ENCODE measurements at regions not wholly inside any gene's neighbourhood (a gene's known extent, or its start where the extent isn't known, plus 50 kb on each side); places are given as distances from the start of the nearest gene placed in this dataset.
A peak's percentile ranks its signal among the peaks of the same experiment; 100 is the strongest.

- peak overlapping the region; percentile 65 for H3K27ac ChIP-seq (ENCODE audit: poor library complexity, severe bottlenecking)
- peaks cover 14% of the 10 kb centered on the region for H3K4me1 ChIP-seq (ENCODE audit: insufficient read depth, poor library complexity, severe bottlenecking)
- peak; percentile 91 for ATAC-seq (ENCODE audit: low read depth)
- H3K36me3 ChIP-seq (ENCODE audit: low read depth) = no peaks in the 10 kb centered on the region
- H3K4me3 ChIP-seq (ENCODE audit: severe bottlenecking) = no peak overlapping the region
- no peaks in the 10 kb centered on the region for H3K9me3 ChIP-seq (ENCODE audit: severe bottlenecking)
- TF ChIP-seq CTCF (IDR thresholded peaks at IDR 0.05; ENCODE audit: poor library complexity, severe bottlenecking) = no peak
- DNase-seq (ENCODE audit: low spot score) = no peak
- no peaks in the 10 kb centered on the region for H3K27me3 ChIP-seq (ENCODE audit: insufficient read depth, poor library complexity, severe bottlenecking)
These were observed 168.8 kb upstream of the B3GALT2 start for GRCh38 chr1:193355178-193355577.

GRCh38 chr1:193348769-193349535 is 162.5 kb upstream of the B3GALT2 start:
- H3K27ac ChIP-seq (ENCODE audit: poor library complexity, severe bottlenecking) = no peak overlapping the region
- H3K27me3 ChIP-seq (ENCODE audit: insufficient read depth, poor library complexity, severe bottlenecking) = no peaks in the 10 kb centered on the region
- no peaks in the 10 kb centered on the region for H3K9me3 ChIP-seq (ENCODE audit: severe bottlenecking)
- no peaks in the 10 kb centered on the region for H3K4me1 ChIP-seq (ENCODE audit: insufficient read depth, poor library complexity, severe bottlenecking)
- no peaks in the 10 kb centered on the region for H3K36me3 ChIP-seq (ENCODE audit: low read depth)
- ATAC-seq (ENCODE audit: low read depth) = no peak
- no peak for TF ChIP-seq CTCF (IDR thresholded peaks at IDR 0.05; ENCODE audit: poor library complexity, severe bottlenecking)
- no peak for DNase-seq (ENCODE audit: low spot score)
- no peak overlapping the region for H3K4me3 ChIP-seq (ENCODE audit: severe bottlenecking)

- H3K4me3 ChIP-seq (ENCODE audit: severe bottlenecking) = no peak overlapping the region
- TF ChIP-seq CTCF (IDR thresholded peaks at IDR 0.05; ENCODE audit: poor library complexity, severe bottlenecking) = no peak
- ATAC-seq (ENCODE audit: low read depth) (no peak), DNase-seq (ENCODE audit: low spot score) (no peak)
- H3K36me3 ChIP-seq (ENCODE audit: low read depth) = no peaks in the 10 kb centered on the region
- H3K4me1 ChIP-seq (ENCODE audit: insufficient read depth, poor library complexity, severe bottlenecking) = no peaks in the 10 kb centered on the region
- no peak overlapping the region for H3K27ac ChIP-seq (ENCODE audit: poor library complexity, severe bottlenecking)
- no peaks in the 10 kb centered on the region for H3K9me3 ChIP-seq (ENCODE audit: severe bottlenecking)
- H3K27me3 ChIP-seq (ENCODE audit: insufficient read depth, poor library complexity, severe bottlenecking) = no peaks in the 10 kb centered on the region
These were observed 161.8 kb upstream of the B3GALT2 start for GRCh38 chr1:193348091-193348768.

GRCh38 chr1:193346085-193346484 is 159.7 kb upstream of the B3GALT2 start:
- no peaks in the 10 kb centered on the region for H3K27me3 ChIP-seq (ENCODE audit: insufficient read depth, poor library complexity, severe bottlenecking)
- no peak for TF ChIP-seq CTCF (IDR thresholded peaks at IDR 0.05; ENCODE audit: poor library complexity, severe bottlenecking)
- H3K4me3 ChIP-seq (ENCODE audit: severe bottlenecking) = no peak overlapping the region
- no peak overlapping the region for H3K27ac ChIP-seq (ENCODE audit: poor library complexity, severe bottlenecking)
- H3K9me3 ChIP-seq (ENCODE audit: severe bottlenecking) = no peaks in the 10 kb centered on the region
- no peak for ATAC-seq (ENCODE audit: low read depth)
- H3K36me3 ChIP-seq (ENCODE audit: low read depth) = no peaks in the 10 kb centered on the region
- H3K4me1 ChIP-seq (ENCODE audit: insufficient read depth, poor library complexity, severe bottlenecking) = no peaks in the 10 kb centered on the region
- DNase-seq (ENCODE audit: low spot score) = no peak

GRCh38 chr1:193342811-193343210 is 156.4 kb upstream of the B3GALT2 start:
- ATAC-seq (ENCODE audit: low read depth) = no peak
- Histone ChIP-seq H3K36me3 (ENCODE audit: low read depth) (no peaks in the 10 kb centered on the region), H3K4me3 (ENCODE audit: severe bottlenecking) (no peak overlapping the region), H3K27ac (ENCODE audit: poor library complexity, severe bottlenecking) (no peak overlapping the region), H3K4me1 (ENCODE audit: insufficient read depth, poor library complexity, severe bottlenecking) (no peaks in the 10 kb centered on the region), H3K27me3 (ENCODE audit: insufficient read depth, poor library complexity, severe bottlenecking) (no peaks in the 10 kb centered on the region), H3K9me3 (ENCODE audit: severe bottlenecking) (no peaks in the 10 kb centered on the region)
- no peak for DNase-seq (ENCODE audit: low spot score)
- no peak for TF ChIP-seq CTCF (IDR thresholded peaks at IDR 0.05; ENCODE audit: poor library complexity, severe bottlenecking)

Data from RWPE2 (cell line).